Inflammatory macrophage treated with lipopolysaccharide for 1 hour (primary cell): ENCODE measurements at regions not wholly inside any gene's neighbourhood (a gene's known extent, or its start where the extent isn't known, plus 50 kb on each side); places are given as distances from the start of the nearest gene placed in this dataset.
"Not testable (repeated sequence)": the region's sequence is repeated elsewhere in the genome, so short reads cannot be mapped to it uniquely, and the experiment has no call there.

Experiments
- DNase-seq, 2 donors: peaks; one replicate each; pipeline ENCODE4 v3.0.0-alpha.2; 2020 to 2022

- no peak for DNase-seq
These were observed 1612.7 kb upstream of the ACO1 start for GRCh38 chr9:30771760-30772159.

DNA sequence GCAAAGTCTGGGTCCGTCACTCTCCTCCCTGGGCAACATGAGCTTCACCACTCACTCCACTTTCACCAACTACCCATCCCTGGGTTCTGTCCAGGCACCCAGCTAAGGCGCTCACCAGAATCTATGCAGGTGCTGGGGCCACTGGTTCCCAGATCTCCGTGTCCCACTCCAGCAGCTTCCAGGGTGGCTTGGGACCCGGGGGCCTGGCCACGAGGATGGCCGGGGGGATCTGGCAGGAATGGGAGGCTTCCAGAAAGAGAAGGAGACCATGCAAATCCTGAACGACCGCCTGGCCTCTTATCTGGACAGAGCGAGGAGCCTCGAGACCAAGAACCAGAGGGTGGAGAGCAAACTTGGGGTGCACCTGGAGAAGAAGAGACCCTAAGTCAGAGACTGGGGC lies 1611.0 kb upstream of the ACO1 start:
- no peak for DNase-seq

DNA sequence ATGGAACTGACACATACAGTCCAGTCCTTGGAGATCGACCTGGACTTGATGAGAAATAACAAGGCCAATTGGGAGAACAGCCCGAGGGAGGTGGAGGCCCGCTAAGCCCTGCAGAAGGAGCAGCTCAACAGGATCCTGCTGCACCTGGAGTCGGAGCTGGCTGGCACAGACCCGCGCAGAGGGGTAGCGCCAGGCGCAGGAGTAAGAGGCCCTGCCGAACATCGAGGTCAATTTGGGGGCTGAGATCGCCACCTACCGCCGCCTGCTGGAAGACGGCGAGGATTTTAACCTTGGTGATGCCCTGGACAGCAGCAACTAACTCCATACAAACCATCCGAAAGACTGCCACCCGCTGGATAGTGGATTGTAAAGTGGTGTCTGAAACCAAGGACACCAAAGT lies 1610.1 kb upstream of the ACO1 start:
- no peak for DNase-seq

DNA sequence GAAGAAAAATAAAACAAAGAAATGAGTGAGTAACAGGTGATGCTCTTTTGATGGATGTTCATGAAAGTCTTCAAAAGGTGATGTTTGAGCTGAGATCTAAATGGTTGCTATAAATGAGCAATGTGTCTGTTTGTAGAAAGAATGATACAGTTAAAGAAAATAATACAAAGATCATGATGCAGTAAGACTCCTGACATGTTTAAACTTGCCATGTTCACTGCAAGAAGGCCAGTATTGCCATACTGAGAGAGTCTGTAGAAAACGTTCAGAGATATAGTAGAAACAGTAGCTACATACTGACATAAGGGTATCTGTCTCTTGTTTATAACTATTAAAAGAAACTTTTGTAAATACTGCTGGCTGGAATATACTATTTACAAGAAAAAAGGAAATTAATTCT lies 1609.2 kb upstream of the ACO1 start:
- no peak for DNase-seq

GRCh38 chr9:30796764-30797163 lies 1587.7 kb upstream of the ACO1 start:
- DNase-seq: no peak

DNA sequence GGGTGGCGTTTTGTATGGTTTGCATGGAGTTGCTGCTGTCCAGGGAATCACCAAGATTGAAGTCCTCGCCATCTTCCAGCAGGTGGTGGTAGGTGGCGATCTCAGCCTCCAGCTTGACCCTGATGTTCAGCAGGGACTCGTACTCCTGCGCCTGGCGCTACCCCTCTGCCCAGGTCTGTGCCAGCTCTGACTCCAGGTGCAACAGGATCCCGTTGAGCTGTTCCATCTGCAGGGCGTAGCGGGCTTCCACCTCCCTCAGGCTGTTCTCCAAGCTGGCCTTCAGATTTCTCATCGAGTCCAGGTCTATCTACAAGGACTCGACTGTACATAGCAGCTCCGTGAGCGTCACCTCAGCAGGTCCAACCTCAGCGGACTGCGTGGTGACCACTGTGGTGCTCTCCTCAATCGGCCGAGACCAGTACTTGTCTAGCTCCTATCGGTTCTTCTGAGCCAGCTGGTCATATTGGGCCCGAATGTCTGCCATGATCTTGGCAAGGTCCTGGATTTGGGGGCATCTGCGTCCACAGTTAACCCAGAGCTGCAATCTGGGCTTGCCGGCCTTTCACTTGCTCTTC lies 1584.8 kb upstream of the ACO1 start:
- DNase-seq: no peak

DNA sequence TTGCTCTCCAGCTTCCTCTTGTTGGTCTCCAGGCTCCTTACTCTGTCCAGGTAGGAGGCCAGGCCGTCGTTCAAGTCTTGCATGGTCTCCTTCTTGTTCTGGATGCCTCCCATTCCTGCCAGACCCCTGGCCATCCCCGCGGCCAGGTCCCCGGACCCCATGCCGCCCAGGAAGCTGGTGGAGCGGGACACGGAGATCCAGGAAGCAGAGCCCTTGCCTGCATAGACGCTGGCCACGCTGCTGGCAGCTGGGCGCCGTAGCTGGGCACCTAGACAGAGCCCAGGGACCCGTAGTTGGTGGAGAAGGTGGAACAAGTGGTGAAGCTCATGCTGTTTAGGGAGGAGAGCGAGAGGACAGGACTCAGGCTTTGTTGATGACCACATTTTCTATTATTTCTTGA lies 1584.0 kb upstream of the ACO1 start:
- no peak for DNase-seq

DNA sequence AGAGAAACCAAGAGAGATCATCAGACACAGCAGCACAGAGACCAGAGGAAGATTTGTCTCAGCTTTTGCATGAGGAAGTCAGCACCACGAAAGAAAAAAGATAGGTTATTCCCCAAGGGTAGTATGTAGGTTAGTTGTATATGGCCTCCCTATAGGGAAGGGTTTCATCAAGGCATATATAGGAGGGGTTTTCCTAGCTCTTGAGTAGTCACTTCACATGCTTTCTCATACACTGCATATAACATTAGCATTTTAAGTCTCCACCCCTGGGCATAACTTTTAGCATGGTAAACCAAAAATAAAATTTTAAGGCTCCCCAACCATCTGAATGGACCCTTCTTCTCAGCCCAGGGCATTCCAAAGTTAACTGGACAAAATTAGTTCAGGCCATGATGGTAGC lies 1571.6 kb upstream of the ACO1 start:
- no peak for DNase-seq

DNA sequence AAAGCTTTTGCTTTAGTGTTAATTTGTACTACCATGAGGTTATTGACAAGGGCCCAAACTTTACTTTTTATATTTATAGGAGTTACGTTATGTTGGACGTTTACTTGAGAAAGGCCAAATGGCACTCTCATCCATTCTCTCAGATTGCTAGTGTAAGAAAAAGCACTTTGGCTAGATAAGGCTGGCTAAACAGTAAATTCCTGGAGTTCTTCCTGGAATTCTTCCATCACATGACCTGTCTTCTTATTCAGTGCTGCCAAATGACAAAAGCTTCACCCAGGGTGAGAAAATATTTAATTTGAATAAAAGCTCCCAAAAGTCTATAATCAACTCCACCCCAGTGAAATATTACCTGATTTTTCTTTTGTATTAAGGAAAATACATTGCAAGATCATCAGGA lies 1568.9 kb upstream of the ACO1 start:
- DNase-seq: no peak

- no peak for DNase-seq
These were observed 1539.3 kb upstream of the ACO1 start for GRCh38 chr9:30845136-30845535.

DNA sequence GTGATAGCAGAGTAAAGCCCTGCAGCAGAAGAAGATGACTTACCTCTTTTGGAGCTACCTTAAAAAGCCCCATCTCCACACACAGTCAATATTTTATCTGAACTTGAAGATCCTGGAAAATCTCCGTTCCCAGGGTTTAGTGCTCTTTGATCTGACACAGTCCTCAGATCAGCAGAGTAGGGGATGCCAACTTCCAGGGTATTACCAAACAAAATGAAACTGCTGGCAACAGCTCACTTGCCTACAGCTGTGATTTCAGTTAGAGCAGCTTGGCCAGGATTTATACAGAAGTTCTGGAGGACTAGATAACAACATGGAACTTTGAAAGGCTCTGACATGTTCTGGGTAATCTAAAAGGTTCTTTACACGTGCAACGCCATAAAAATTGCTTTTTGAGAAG lies 1537.8 kb upstream of the ACO1 start:
- DNase-seq: no peak

- DNase-seq: no peak
These were observed 1532.8 kb upstream of the ACO1 start for GRCh38 chr9:30851600-30851999.

DNA sequence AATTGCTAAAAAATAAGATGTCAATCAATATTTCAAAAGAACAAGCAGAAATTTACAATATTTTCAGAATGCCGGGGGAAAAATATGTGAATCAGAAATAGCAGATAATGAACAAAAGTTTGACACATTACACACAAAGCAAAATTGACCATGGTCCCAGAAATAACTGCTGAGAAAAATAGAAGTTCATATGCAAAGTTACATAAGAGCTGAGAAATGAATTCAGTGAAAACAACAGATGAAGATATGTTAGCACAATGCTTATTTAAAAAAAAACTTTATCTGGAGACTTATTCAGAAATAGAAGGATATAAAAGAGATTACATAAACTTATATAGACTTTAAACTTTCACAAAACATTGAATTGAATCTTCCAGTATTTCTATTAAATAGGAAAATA lies 1483.7 kb upstream of the ACO1 start:
- DNase-seq: no peak

GRCh38 chr9:30913331-30913730 lies 1471.1 kb upstream of the ACO1 start:
- no peak for DNase-seq

- no peak for DNase-seq
These were observed 1469.0 kb upstream of the ACO1 start for GRCh38 chr9:30915451-30915850.

DNA sequence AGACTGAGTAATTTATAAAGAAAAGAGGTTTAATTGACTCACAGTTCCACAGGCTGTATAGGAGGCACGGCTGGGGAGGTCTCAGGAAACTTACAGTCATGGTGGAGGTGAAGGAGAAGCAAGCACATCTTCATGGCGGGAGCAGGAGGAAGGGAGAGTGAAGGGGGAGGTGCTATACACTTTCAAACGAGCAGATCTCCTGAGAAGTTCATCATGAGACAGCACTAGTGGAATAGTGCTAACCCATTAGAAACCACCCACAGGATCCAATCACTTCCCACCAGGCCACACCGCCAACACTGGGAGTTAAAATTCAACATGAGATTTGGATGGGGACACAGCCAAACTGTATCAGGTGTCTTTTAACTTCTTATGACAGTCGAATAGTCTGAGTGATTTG lies 1459.3 kb upstream of the ACO1 start:
- DNase-seq: no peak

DNA sequence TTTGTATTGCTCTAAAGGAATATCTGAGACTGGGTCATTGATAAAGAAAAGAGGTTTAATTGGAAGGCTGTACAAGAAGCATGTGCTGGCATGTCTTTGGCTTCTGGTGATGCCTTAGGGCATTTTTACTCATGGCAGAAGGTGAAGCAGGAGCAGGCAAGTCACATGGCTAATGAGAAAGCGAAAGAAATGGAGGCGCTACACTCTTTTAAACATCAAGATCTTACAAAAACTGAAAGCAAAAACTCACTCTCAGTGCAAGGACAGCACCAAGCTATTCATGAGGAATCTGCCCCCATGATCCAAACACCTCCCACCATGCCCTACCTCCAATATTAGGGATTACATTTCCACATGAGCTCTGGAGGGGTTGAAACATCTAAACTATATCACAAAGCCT lies 1458.8 kb upstream of the ACO1 start:
- no peak for DNase-seq

DNA sequence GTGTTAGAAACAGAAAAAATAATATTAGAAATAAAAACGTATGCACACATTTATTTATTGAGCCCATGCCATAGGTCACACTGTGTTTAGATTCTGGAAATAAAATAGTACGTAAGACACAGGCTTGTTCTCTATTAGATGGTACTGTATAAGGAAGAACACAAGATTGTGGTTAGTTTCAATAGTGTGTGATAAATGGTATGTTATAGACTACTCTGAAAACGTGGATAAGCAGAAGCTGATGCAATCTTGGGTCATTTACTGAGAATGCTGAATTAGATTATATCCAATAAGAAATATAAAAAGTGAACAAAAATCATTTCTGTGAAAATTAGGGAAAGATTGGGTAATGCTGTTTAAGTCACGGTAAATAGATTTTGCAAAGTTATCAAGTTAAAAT lies 1456.4 kb upstream of the ACO1 start:
- DNase-seq: no peak

GRCh38 chr9:30932226-30932625 lies 1452.2 kb upstream of the ACO1 start:
- DNase-seq: no peak

DNA sequence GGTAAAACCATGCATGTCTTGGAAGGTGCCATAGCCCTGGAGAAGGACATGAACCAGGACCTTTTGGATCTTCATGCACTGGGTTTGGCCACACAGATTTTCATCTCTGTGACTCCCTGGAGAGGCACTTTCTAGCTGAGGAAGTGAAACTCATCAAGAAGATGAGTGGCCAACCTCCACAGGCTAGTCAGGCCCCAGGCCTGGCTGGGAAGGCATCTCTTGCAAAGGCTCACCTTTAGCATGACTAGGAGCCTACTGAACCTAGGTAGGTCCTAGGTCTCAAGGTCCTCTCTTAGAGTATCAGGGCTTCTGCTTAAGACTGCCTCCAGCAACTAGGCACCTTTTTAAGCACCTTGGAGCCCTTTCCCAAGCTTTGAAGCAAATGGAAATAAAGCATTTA lies 1448.7 kb upstream of the ACO1 start:
- no peak for DNase-seq

- no peak for DNase-seq
These were observed 1447.3 kb upstream of the ACO1 start for GRCh38 chr9:30937106-30937505.

DNA sequence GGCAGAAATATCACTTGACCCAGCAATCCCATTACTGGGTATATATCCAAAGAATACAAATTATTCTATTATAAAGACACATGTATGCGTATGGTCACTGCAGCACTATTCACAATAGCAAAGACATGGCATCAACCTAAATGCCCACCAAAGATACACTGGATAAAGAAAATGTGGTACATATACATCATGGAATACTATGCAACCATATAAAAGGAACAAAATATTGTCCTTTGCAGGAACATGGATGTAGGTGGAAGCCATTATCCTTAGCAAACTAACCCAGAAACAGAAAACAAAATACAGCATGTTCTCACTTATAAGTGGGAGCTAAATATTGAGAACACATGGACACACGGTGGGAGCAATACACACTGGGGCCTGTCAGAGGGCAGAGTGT lies 1441.6 kb upstream of the ACO1 start:
- not testable (repeated sequence) for DNase-seq

- no peak for DNase-seq
These were observed 1440.8 kb upstream of the ACO1 start for GRCh38 chr9:30943446-30944224.

DNA sequence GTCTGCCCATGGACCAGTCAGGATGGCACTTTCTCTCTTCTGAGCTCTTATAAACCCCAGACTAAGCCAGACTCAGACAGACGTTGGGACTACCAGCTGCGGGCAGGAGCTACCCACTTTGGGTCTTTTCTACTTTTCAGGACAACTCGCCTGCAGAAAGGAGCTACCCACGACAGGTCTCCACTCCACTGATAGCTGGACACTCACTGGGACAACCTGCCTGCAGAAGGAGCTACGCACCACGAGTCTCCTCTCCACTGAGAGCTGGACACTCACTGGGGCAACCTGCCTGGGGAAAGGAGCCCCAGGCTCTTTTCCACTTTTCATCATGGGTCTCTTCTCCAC lies 1440.2 kb upstream of the ACO1 start:
- DNase-seq: no peak

- DNase-seq: no peak
These were observed 1439.6 kb upstream of the ACO1 start for GRCh38 chr9:30944741-30945280.
